NT2/D1 (cell line): ENCODE measurements at regions not wholly inside any gene's neighbourhood (a gene's known extent, or its start where the extent isn't known, plus 50 kb on each side); places are given as distances from the start of the nearest gene placed in this dataset.

Experiments
- SUZ12 ChIP-seq: IDR thresholded peaks from 2 replicates; pipeline ENCODE4 v1.6.1; 2011; ENCODE audit not compliant: insufficient read length, insufficient read depth; ENCODE audit errors: extremely low read depth
- YY1 ChIP-seq: IDR thresholded peaks from 2 replicates; pipeline ENCODE4 v1.6.1; 2011; ENCODE audit not compliant: insufficient read length, insufficient read depth
- ZNF274 ChIP-seq: IDR thresholded peaks from 2 replicates; pipeline ENCODE4 v1.6.1; 2011; ENCODE audit warnings: mild to moderate bottlenecking, low read depth, low read length

GRCh38 chr22:46096051-46096450 lies 54.3 kb upstream of the PPARA start:
- no peak for TF ChIP-seq SUZ12
- no peak for TF ChIP-seq ZNF274
- no peak for TF ChIP-seq YY1
